22Rv1 (cell line): ENCODE measurements at regions not wholly inside any gene's neighbourhood (a gene's known extent, or its start where the extent isn't known, plus 50 kb on each side); places are given as distances from the start of the nearest gene placed in this dataset.
"Not testable (repeated sequence)": the region's sequence is repeated elsewhere in the genome, so short reads cannot be mapped to it uniquely, and the experiment has no call there.

Experiments used
- H3K27ac ChIP-seq: fragments of 450-650 bp; 2 replicates; pipeline ENCODE4 v1.5.1; 2017
- ZFX ChIP-seq: fragments of 450-650 bp; IDR thresholded peaks from 2 replicates; pipeline ENCODE4 v1.6.1; 2017; ENCODE audit warnings: antibody characterized with exemption, borderline replicate concordance
- TF ChIP-seq, protein P1 (sequence below): fragments of 450-650 bp; IDR thresholded peaks from 2 replicates; pipeline ENCODE4 v1.5.1; 2017; ENCODE audit warnings: mild to moderate bottlenecking

- TF ChIP-seq, protein P1, sequence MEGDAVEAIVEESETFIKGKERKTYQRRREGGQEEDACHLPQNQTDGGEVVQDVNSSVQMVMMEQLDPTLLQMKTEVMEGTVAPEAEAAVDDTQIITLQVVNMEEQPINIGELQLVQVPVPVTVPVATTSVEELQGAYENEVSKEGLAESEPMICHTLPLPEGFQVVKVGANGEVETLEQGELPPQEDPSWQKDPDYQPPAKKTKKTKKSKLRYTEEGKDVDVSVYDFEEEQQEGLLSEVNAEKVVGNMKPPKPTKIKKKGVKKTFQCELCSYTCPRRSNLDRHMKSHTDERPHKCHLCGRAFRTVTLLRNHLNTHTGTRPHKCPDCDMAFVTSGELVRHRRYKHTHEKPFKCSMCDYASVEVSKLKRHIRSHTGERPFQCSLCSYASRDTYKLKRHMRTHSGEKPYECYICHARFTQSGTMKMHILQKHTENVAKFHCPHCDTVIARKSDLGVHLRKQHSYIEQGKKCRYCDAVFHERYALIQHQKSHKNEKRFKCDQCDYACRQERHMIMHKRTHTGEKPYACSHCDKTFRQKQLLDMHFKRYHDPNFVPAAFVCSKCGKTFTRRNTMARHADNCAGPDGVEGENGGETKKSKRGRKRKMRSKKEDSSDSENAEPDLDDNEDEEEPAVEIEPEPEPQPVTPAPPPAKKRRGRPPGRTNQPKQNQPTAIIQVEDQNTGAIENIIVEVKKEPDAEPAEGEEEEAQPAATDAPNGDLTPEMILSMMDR, result no peak
- no peak for TF ChIP-seq ZFX
- no peak overlapping the region for H3K27ac ChIP-seq
These were observed 1038.0 kb downstream of the SOCS6 start for GRCh38 chr18:71326826-71327225.

DNA sequence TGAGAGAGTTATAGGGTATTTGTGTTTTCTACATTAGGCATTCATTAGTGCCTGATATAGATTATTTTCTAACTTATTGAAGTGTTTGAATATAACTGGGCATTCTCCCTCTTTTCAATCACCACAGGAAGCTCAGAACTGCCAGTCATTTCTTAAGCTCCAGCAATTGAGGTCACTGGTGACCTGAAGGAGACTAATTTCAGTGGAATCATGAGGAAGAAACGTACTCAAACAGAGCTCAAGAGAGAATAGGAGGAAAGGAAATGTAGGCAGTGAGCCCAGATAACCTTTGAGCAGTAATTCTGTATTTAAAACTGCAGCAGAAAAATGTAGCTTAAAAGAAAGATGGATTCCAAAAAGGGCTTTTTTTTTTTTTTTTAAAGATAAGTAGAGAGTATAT is 1035.5 kb downstream of the SOCS6 start:
- no peak overlapping the region for H3K27ac ChIP-seq
- TF ChIP-seq, protein P1, result no peak
- no peak for TF ChIP-seq ZFX

DNA sequence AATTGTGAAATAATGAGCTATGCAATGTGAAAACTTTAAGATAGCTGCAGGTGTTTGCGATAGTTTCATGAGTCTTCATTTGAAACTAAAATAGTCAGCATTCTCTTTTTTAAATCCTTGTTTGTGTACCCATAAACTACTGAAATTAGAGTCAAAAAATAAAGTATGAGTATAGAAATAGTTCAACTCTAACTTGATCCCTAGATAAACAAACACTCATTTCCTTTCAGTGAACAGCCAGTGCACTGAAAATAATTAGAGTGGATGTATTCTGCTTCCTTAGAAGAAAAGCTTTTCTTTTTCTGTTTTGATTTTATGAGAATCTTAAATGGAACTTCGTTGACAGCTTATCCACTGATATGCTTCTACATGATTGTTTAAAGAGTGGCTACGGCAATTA is 1033.4 kb downstream of the SOCS6 start:
- TF ChIP-seq, protein P1, result no peak
- no peak for TF ChIP-seq ZFX
- no peak overlapping the region for H3K27ac ChIP-seq

GRCh38 chr18:71321319-71321718 is 1032.5 kb downstream of the SOCS6 start:
- H3K27ac ChIP-seq, result no peak overlapping the region
- no peak for TF ChIP-seq ZFX
- TF ChIP-seq, protein P1, result no peak

- no peak for TF ChIP-seq ZFX
- H3K27ac ChIP-seq, result no peak overlapping the region
These were observed 1016.0 kb downstream of the SOCS6 start for GRCh38 chr18:71304856-71305255.

- not testable (repeated sequence) for H3K27ac ChIP-seq
These were observed 1014.9 kb downstream of the SOCS6 start for GRCh38 chr18:71303743-71304142.

DNA sequence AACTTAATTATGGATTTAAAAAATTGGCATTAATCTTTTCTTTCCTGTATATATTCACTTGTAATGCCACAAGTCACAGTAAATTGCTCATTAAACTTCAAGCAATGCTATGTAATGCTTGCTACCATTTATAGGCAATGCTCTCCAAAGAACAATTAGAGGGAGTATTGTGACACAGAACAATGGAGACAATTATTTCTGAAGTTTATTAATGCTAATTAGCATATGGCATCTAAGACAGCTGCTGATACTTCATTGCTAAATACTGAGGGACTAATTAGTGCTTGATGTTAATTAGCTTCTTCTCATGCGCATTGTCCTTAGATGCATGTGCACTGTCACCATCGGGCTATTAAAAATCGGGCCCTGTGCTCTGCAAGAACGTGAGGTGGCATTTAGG is 1012.8 kb downstream of the SOCS6 start:
- no peak overlapping the region for H3K27ac ChIP-seq
- TF ChIP-seq, protein P1, result no peak
- no peak for TF ChIP-seq ZFX

- not testable (repeated sequence) for H3K27ac ChIP-seq
These were observed 1005.4 kb downstream of the SOCS6 start for GRCh38 chr18:71294201-71294600.

DNA sequence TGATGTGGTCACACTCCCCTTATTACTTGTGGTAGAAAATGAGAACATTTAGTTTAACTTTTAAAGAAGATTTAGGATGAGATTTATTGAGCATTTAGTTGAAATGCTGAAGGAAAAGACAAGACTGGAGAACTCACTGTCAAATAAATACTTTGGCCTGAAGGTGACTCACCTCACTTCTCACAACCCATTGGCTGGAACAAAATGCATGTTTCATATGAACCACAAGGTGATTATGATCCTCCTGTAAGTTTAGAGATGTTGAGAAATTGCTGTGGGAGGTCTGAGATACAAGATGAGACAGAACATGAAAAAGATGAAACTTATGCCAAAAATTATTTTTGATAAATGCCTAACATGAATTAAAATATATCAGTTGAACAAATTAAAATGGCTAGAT is 1004.5 kb downstream of the SOCS6 start:
- H3K27ac ChIP-seq, result no peak overlapping the region
- TF ChIP-seq, protein P1, result no peak
- TF ChIP-seq ZFX, result no peak
